AG04450 (cell line): ENCODE measurements at regions not wholly inside any gene's neighbourhood (a gene's known extent, or its start where the extent isn't known, plus 50 kb on each side); places are given as distances from the start of the nearest gene placed in this dataset.

Experiments used
- CTCF ChIA-PET: fragments of 300-600, 350-600 bp; formaldehyde crosslinking; extraction: SDS; loops from one replicate; lab custom pipeline; 2022; ENCODE audit warnings: antibody characterized with exemption, inconsistent platforms; lab: Charles Lee
- POLR2A ChIA-PET: fragments of 350-600 bp; formaldehyde crosslinking; extraction: SDS; loops from one replicate; lab custom pipeline; 2021; ENCODE audit warnings: antibody characterized with exemption, inconsistent platforms; lab: Yijun Ruan, JAX
- DNase-seq: peaks from one replicate; pipeline ENCODE4 v3.0.0-alpha.2; 2011; ENCODE audit warnings: low read depth, low spot score
- H3K27ac ChIP-seq: one replicate; pipeline ENCODE4 v1.5.1; 2012; ENCODE audit warnings: low read depth, low read length, control low read depth
- H3K27me3 ChIP-seq: one replicate; pipeline ENCODE4 v1.6.0; 2012; ENCODE audit warnings: low read length; ENCODE audit not compliant: control insufficient read depth, insufficient read depth
- H3K4me3 ChIP-seq: 2 replicates; pipeline ENCODE4 v1.5.1; 2011; ENCODE audit warnings: mild to moderate bottlenecking, low read depth, low read length, control low read depth
- H3K9me3 ChIP-seq: 2 replicates; pipeline ENCODE4 v1.5.1; 2012; ENCODE audit warnings: low read length; ENCODE audit not compliant: control insufficient read depth, insufficient read depth
- CTCF ChIP-seq: IDR thresholded peaks from 2 replicates; pipeline ENCODE4 v1.5.1; 2011; ENCODE audit warnings: low read depth, low read length, control low read depth, inconsistent platforms

- H3K4me3 ChIP-seq, result no peak overlapping the region
- no peak overlapping the region for H3K27ac ChIP-seq
- no peaks in the 10 kb centered on the region for H3K27me3 ChIP-seq
- ChIA-PET CTCF (no interaction called here), POLR2A (no interaction called here)
- TF ChIP-seq CTCF, result no peak
- H3K9me3 ChIP-seq, result peaks cover 2% of the 10 kb centered on the region; the same call in 1 of the 2 replicates
- DNase-seq, result no peak
Measured at GRCh38 chr4:12507868-12508481, 976.2 kb downstream of the RAB28 start.

- Histone ChIP-seq H3K9me3 (peaks cover 6% of the 10 kb centered on the region; the same call in 1 of the 2 replicates), H3K27me3 (no peaks in the 10 kb centered on the region), H3K27ac (no peak overlapping the region), H3K4me3 (no peak overlapping the region)
- POLR2A ChIA-PET, result no interaction called here
- DNase-seq, result no peak
- TF ChIP-seq CTCF, result no peak
- CTCF ChIA-PET, result no interaction called here
Measured at GRCh38 chr4:12500409-12500808, 983.7 kb downstream of the RAB28 start.

- TF ChIP-seq CTCF, result no peak
- no peak for DNase-seq
- H3K9me3 ChIP-seq, result peaks cover 6% of the 10 kb centered on the region; the same call in 1 of the 2 replicates
- POLR2A ChIA-PET, result no interaction called here
- no peaks in the 10 kb centered on the region for H3K27me3 ChIP-seq
- H3K4me3 ChIP-seq, result no peak overlapping the region
- CTCF ChIA-PET, result no interaction called here
- H3K27ac ChIP-seq, result no peak overlapping the region
Measured at GRCh38 chr4:12499693-12500092, 984.4 kb downstream of the RAB28 start.

GRCh38 chr4:12495211-12495610 lies 988.9 kb downstream of the RAB28 start:
- POLR2A ChIA-PET, result no interaction called here
- Histone ChIP-seq H3K27me3 (no peaks in the 10 kb centered on the region), H3K27ac (no peak overlapping the region), H3K4me3 (no peak overlapping the region), H3K9me3 (no peaks in the 10 kb centered on the region)
- TF ChIP-seq CTCF, result no peak
- CTCF ChIA-PET, result no interaction called here
- DNase-seq, result no peak

DNA sequence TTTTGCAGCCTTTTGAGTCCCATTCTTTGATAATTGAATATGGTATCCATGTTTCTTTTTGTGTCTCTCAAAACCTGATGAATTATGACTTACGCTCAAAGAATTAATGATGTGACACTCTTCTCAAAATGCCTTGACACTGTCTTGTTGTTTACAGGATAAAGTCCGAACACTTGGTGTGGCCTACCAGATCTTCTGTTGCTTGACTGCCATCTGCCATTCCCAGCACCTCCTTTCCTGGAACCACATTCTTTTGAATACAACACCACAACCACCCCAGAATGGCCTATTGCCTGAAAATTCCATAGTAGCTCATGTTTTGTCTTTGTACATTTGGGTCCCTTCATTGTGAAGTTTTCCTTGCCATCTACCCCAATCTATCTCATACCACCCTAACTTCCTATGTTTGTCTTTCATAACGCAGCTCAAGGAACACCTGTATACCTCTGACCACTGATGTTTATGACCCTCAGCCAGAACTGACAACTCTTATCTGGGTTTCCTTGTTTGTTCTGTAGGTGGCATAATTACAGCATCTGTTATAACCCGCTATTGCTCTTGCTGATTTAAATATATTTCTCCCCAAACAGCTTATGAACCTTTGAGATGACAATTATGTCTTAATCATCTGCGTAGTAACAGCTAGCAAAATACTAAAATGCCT lies 991.3 kb downstream of the RAB28 start:
- ChIA-PET POLR2A (no interaction called here), CTCF (no interaction called here)
- H3K4me3 ChIP-seq, result no peak overlapping the region
- no peak for DNase-seq
- H3K9me3 ChIP-seq, result no peaks in the 10 kb centered on the region
- H3K27me3 ChIP-seq, result no peaks in the 10 kb centered on the region
- H3K27ac ChIP-seq, result no peak overlapping the region
- TF ChIP-seq CTCF, result no peak
